H1 (cell line): ENCODE measurements at regions not wholly inside any gene's neighbourhood (a gene's known extent, or its start where the extent isn't known, plus 50 kb on each side); places are given as distances from the start of the nearest gene placed in this dataset.

Source experiments
- CTCF ChIP-seq, 3 experiments: IDR thresholded peaks; 1 replicate in 2 of 3; 2 replicates in 1 of 3; pipeline versions ENCODE4 v1.5.1 to v1.6.1; 2011; ENCODE audit warnings: low read length in 3 of 3, mild to moderate bottlenecking in 3 of 3, inconsistent platforms in 2 of 3, low read depth in 1 of 3, moderate library complexity in 1 of 3; ENCODE audit not compliant: insufficient read depth in 1 of 3; ENCODE audit errors: control extremely low read depth in 1 of 3

GRCh38 chr9:135401218-135401617, 78.4 kb upstream of the PPP1R26 start (continued):
- no peak for TF ChIP-seq CTCF (IDR thresholded peaks at IDR 0.05; ENCODE audit: control extremely low read depth in 1 of 3, insufficient read depth in 1 of 3, low read depth in 1 of 3, low read length in 3 of 3)
